Esophagus mucosa (tissue), 1 donor: ENCODE measurements at regions not wholly inside any gene's neighbourhood (a gene's known extent, or its start where the extent isn't known, plus 50 kb on each side); places are given as distances from the start of the nearest gene placed in this dataset.
A peak's percentile ranks its signal among the peaks of the same experiment; 100 is the strongest.
"Not testable (repeated sequence)": the region's sequence is repeated elsewhere in the genome, so short reads cannot be mapped to it uniquely, and the experiment has no call there.

Experiments used
- ATAC-seq: fragments of 200-7000 bp; cut with Tn5 transposase; one replicate; pipeline ENCODE4 v1.9.1; 2020
- donor health status: DM: yes; HTN: yes; CAD: no.

- ATAC-seq = no peak
These were observed 72.2 kb downstream of the SERINC2 start for GRCh38 chr1:31485166-31485565.

GRCh38 chr1:31487143-31487542, 74.1 kb downstream of the SERINC2 start:
- no peak for ATAC-seq

DNA sequence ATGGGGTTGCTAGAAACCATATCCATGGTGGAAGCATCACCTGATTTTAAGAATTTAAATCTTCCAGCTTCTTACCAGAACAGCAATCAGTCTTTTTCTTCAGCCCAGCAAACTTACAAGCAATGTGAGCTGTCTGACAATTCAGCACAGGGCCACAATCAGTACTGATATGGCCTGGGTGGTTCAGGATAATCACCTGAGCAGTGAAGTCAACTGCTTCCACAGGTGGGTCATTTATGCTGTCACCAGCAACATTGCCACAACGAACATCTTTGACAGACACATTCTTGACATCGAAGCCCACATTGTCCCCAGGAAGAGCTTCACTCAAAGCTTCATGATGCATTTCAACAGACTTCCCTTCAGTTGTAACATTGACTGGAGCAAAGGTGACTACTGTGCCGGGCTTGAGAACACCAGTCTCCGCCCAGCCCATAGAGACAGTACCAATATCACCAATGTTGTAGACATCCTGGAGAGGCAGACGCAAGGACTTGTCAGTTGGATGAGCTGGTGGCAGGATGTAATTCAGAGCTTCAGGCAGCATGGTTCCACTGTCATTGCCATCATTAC, 74.8 kb downstream of the SERINC2 start:
- ATAC-seq = no peak

DNA sequence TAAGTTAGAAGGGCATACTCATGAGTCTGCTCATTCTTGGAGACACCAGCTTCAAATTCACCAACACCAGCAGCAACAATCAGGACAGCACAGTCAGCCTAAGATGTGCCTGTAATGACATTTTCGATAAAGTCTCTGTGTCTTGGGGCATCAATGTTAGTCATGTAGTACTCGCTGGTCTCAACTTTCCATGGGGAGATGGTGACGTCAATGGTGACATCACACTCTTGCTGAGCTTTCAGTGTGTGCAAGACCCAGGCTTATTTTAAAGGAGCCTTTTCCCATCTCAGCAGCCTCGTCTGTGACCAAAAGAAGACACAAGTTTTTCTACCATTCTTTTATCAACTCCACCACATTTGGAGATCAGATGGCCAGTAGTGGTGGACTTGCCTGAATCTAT, 75.5 kb downstream of the SERINC2 start:
- ATAC-seq = no peak

DNA sequence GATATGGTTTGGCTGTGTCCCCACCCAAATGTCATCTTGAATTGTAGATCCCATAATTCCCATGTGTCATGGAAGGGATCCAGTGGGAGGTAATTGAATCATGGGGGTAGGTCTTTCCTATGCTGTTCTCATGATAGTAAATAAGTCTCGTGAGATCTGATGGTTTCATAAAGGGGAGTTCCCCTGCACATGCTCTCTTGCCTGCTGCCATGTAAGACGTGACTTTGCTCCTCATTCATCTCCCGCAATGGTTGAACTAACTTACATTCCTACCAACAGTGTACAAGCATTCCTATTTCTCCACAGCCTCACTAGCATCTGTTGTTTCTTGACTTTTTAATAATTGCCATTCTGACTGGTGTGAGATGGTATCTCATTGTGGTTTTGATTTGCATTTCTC, 76.6 kb downstream of the SERINC2 start:
- not testable (repeated sequence) for ATAC-seq

DNA sequence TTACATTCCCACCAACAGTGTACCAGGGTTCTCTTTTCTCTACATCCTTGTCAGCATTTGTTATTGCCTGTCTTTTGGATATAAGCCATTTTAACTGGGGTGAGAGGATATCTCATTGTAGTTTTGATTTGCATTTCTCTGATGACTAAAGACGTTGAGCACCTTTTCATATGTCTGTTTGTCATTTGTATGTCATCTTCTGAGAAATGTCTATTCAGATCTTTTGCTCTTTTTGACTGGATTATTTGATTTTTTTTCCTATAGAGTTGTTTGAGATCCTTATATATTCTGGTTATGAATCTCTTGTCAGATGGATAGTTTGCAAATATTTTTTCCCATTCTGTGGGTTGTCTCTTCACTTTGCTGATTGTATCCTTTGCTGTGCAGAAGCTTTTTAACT, 77.6 kb downstream of the SERINC2 start:
- not testable (repeated sequence) for ATAC-seq

DNA sequence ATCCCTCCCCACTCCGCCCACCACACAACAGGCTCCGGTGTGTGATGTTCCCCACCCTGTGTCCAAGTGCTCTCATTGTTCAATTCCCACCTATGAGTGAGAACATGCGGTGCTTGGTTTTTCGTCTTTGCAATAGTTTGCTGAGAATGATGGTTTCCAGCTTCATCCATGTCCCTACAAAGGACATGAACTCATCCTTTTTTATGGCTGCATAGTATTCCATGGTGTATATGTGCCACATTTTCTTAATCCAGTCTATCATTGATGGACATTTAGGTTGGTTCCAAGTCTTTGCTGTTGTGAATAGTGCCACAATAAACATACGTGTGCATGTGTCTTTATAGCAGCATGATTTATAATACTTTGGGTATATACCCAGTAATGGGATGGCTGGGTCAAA, 81.0 kb upstream of the TINAGL1 start:
- not testable (repeated sequence) for ATAC-seq

DNA sequence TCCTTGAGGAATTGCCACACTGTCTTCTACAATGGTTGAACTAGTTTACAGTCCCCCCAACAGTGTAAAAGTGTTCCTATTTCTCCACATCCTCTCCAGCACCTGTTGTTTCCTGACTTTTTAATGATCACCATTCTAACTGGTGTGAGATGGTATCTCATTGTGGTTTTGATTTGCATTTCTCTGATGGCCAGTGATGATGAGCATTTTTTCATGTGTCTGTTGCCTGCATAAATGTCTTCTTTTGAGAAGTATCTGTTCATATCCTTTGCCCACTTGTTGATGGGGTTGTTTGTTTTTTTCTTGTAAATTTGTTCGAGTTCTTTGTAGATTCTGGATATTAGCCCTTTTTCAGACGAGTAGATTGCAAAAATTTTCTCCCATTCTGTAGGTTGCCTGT, 80.5 kb upstream of the TINAGL1 start:
- not testable (repeated sequence) for ATAC-seq

- ATAC-seq = no peak
These were observed 78.7 kb upstream of the TINAGL1 start for GRCh38 chr1:31497601-31498000.

GRCh38 chr1:31498376-31499040, 77.8 kb upstream of the TINAGL1 start:
- ATAC-seq = no peak

DNA sequence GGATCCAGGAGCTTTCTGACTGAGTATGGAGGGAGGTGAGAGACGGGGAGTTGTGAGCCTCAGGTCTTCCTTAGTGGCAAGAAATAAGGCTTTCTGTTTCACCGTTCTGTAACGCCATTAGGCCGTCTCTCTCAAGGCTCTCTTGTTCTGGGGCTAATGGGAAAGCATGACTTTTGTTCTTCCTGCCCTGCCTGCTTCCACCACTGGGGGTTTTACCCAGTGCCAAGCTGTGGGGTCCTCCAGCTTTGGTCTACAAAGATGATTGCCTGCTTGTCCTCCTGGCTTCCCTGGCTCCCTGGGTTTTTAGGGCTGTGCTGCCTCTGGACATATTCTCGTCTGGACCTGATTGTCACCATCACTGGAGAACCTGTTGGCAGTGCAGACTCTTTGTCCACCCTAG, 74.8 kb upstream of the TINAGL1 start:
- no peak for ATAC-seq

- no peak for ATAC-seq
These were observed 74.1 kb upstream of the TINAGL1 start for GRCh38 chr1:31502253-31502652.

DNA sequence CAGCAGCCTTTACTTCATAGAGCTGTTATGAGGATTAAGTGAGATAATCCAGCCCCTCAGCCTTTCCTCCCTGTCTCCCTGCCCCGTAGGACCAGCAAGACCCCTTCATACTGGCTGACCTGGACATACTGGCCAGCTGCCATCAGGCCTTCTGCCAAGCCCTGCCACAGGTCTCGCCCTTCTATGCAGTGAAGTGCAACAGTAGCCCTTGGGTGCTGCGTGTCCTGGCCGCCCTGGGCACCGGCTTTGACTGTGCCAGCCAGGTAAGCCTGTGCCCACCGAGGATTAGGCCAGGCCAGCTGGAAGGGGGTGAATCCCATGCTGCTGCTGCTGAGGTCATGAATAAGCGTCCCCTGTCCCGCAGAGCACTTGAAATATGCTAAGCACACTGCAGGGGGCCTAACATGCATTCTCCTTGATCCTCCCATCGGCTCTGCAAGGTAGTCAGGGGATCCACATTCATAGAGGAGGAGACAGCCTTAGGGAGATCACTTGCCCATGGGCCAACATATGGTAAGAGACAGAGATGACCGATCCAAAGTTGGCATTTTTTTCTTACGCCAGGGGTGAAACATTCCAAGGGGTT, 73.3 kb upstream of the TINAGL1 start:
- ATAC-seq = no peak

GRCh38 chr1:31503570-31503969, 72.7 kb upstream of the TINAGL1 start:
- ATAC-seq = no peak

DNA sequence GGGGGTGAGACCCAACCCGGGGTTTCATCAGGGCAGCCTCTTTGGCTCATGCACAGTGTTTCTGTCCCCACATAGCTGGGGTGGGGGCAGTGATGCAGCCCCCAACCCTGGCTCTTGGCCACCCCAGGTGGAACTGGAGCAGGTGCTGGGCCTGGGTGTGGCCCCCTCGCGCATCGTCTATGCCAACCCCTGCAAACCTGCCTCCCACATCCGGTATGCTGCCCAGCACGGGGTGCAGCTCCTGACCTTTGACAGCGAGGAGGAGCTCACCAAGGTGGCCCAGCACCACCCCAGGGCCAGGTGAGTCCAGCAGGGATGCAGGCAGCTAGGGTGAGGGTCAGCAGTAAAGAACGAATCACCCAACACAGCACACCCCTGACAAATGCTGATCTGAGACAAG, 72.3 kb upstream of the TINAGL1 start:
- ATAC-seq = no peak

DNA sequence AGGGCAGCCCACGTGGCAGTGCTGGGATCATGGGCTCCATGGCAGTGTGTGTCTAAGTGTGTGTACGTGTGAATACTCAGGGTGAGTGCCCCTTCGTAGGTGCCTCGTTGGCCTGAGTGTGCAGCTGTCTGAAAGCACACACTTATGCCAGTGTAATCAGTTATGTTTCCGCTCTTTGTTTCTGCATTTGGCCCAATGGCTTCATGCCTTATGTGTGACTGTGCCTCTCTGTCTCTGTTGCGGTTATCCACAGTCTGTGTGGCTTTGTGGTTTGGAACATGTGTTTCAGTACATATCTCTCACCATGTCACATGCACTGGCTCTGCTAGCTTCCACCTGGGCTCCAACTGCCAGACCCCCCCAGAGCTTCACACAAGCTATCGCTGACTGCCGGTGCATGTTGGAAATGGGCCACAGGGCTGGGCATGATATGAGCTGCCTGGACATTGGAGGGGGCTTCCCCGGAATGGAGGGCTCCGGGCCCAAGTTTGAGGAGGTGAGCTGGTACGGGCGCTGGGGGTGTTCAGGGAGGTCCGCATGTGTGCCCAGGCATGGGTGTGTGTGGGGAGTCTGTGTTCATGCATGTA, 70.3 kb upstream of the TINAGL1 start:
- no peak for ATAC-seq

DNA sequence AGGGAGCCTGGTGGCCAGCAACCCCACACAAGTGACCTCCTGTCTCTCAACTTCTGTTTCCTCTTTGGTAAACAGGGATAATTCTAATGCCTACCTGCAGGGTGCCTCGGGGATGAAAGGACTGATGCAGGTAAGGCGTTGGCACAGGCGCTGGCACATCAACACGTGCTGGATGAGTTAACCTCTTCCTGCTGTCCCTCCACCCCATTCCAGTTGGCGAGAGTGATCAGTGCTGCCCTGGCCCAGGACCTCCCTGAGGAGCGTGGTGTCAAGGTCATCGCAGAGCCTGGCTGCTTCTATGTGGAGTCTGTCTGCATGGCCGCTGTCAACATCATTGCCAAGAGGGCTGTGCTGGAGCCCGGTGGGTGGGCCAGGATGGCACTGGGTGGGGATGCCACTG, 69.1 kb upstream of the TINAGL1 start:
- ATAC-seq = no peak

GRCh38 chr1:31507676-31508530, 68.4 kb upstream of the TINAGL1 start:
- no peak for ATAC-seq

- ATAC-seq = no peak
These were observed 66.9 kb upstream of the TINAGL1 start for GRCh38 chr1:31509124-31510072.

GRCh38 chr1:31510304-31510703, 66.0 kb upstream of the TINAGL1 start:
- ATAC-seq = no peak

- ATAC-seq = peak; percentile 17
These were observed 65.2 kb upstream of the TINAGL1 start for GRCh38 chr1:31510853-31511789.
